GM18907 (cell line): ENCODE measurements at regions not wholly inside any gene's neighbourhood (a gene's known extent, or its start where the extent isn't known, plus 50 kb on each side); places are given as distances from the start of the nearest gene placed in this dataset.

Source experiments
- ATAC-seq: cut with Tn5 transposase; IDR thresholded peaks from one replicate; pipeline ENCODE4 v1.9.1; 2021; ENCODE audit warnings: mild to moderate bottlenecking, moderate library complexity; ENCODE audit not compliant: unreplicated experiment

DNA sequence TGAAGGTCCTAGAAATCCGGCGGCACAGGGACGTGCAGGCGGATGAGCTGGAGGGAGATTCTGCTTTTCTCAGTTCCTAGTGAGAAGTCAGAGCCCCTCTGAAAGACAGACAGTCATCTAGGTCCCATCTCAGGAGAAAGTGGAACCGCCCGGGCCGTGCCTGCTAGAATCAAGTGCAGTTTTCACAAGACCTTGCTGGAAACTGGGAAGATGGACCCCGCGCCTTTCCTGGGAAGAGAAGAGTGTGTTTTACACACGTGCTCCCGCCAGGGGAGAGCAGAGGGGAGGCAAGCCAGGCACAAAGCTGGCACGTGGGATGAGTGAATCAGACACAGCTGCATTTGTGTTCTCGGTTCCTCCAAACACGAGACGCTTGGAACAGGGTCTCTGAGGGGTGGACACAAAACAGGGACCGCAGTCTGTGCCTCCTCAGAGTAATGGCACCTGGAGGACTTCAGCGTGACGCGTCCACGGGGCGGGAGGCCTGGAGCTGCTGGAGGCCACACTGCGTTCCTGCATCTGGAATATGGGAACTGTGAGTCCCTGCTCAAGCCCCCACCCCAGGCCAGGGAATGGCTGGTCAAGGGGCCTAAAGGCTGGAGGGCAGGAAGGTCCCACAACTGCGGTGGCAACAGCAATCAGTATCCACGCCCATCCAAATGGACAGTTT is 218.3 kb downstream of the BRD1 start:
- no peak for ATAC-seq

DNA sequence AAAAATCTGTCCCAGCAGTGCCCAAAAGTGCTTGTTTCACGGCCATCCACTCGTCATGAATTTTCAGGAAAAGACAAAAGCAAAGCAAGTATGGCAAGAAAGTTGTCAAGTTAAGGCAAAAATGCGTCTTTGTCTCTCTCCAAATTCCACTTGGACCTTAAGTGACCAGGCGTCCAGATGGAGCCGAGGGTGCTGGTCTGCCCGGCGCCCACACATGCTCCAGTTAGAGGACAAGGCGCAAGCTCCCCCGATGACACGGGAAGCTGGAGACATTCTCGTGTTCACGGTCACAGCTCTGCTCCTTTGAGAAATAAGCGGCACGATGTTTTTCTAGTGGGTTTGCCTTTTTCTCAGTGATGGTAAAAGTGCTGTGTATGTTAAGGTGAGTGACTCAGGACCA is 219.0 kb downstream of the BRD1 start:
- no peak for ATAC-seq

DNA sequence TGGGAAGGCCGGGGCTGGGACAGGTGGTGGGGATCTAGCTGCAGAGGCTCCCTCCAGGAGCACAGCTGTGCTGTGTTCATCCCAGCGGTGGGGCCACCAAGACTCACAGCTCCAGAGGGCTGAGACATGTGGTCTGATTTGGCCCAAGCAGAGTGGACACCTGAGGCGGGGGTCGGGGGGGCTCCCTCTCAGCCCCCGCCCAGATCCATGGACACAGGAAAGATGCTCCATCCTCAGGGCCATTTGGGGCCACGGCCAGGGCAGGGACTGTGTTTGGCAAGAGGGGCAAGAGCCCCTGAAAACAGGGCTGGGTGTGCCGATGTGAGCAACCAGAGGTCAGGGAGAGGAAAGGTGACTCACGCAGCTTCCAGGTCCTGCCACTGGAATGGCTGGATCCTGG is 219.4 kb downstream of the BRD1 start:
- no peak for ATAC-seq

DNA sequence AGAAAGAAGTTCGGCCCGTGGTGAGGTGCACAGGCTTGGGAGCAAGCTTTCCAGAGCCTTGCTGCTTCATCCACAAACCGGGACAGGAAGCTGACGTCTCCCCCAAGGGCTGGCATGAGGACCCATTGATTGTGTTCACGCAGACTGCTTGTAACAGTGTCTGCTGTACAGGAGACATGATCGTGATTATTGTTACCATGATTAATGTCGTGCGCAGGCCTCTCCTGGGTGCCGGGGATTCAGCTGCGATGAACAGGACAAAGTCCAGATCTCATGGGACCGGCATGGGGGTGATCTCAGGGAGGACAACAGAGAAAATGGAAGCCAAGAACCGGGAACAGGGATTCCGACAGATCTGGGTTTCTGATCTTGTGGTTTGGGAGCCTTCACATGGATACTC is 219.9 kb downstream of the BRD1 start:
- no peak for ATAC-seq

DNA sequence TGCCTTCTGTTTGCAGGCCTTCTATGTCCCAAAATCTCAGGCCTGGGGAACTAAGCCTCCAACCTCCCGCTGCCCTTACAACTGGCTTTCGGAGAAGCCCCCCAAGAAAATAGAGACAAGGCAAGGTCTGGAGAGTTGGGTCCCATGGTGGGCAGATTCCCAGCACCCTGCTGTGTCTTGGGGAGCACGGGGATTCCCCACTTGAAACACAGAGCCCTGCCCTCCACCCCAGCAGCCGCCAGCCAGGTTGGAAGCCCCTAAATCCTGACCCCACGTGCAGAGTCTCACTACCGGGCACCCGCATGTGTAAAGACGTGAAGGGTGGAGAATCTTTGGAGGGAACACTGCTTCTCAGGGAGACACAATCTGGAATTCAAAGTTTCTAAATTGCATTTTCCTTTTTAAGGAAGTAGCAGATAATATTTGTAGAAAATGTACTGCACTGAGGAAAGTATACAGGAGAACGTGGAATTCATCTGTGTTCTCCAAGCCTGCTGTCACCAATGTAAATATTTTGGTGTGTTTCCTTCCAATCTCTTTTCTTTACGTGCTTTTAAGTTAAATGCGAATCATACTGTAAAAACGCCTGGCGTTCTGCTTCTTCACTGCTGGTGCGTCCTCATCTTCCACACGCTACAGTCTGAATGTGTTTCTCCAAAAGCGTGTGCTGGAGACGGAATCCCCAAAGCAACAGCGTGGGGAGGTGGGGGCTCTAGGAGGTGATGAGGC is 220.9 kb downstream of the BRD1 start:
- no peak for ATAC-seq

DNA sequence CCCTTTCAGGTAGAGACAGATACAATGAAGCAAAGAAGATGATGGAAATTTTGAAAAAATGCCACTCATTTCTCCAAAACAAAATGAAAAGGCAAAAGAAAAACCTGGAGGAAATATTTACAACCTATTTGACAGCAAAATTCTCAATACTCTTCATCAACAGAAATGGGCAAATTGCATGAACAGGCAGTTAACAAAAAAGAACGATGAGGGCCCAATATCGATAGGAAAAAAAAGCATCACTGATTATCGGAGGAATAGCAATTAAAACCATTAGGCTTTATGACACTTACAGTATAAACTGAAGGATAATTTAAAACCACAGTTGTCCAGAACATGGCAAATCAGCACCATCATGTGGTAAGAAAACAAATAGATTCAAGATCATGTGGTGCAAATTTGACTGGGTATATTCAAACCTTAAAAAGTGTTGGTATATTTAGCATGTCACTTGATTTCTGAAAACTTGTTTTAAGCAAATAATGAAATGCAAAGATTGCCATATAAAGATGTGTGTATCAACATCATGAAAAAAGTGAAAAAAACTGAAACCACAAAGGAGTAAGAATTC is 222.9 kb downstream of the BRD1 start:
- ATAC-seq: no peak

DNA sequence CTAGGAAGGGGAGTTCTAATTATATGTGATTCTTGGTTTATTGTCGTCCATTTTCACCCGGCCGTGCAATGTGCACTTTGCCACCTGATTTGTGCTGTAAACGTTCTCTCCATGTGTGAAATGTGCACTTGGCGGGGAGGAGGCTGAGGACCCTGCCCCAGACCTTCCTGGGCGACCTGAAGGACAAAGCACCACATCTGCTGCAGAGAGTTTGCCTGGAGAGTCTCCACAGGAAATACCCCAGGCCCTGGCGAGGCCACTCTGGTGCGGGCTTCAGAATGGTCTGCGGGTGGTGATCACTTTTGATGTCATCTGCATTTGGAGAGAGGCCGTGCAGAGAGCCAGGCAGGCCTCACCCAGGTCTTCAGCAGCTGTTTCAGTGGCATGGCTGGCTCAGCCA is 224.7 kb downstream of the BRD1 start:
- no peak for ATAC-seq

DNA sequence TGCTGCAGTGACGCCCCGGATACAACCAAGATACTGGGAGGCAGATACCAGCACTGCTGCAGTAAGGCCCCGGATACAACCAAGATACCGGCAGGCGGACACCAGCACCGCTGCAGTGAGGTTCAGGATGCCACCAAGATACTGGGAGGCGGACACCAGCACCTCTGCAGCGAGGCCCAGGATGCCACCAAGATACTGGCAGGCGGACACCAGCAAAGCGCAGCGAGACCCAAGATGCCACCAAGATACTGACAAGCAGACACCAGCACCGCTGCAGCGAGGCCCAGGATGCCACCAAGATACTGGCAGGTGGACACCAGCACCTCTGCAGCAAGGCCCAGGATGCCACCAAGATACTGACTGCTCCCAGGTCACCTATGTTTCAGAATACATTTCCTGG is 225.2 kb downstream of the BRD1 start:
- no peak for ATAC-seq

DNA sequence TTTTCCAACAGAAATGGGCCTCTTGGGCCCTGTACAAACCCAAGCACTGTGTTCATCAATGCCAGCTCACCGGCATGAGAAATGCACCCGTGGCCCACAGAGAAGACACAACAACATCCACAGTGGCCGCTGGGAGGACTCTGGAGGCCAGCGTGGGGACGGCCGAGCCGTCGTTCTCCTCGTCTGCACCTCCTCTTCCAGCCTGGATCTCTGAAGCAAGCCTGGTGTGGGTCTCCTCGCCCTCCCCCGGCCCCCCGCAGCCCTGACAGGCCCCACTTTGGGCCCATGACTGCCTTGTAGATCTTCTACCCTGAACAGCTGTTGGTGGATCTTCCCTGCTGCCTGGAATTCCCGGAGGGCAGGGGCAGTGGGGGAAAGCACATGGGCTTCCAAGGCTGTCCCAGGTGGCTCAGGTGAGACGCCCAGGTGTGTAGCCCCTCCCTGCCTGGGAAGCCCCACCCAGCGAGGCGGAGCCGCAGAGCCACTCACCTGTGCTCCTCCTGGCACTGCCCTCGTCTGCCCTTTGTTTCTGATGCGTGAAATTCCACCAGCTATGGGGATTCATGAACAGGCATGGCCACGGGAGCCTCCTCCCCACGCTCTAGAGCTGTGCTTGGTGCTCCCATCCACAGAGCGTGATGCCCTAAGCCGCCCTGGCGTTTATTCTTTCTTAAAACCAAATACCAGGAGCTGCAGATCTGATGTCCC is 225.9 kb downstream of the BRD1 start:
- ATAC-seq: no peak

DNA sequence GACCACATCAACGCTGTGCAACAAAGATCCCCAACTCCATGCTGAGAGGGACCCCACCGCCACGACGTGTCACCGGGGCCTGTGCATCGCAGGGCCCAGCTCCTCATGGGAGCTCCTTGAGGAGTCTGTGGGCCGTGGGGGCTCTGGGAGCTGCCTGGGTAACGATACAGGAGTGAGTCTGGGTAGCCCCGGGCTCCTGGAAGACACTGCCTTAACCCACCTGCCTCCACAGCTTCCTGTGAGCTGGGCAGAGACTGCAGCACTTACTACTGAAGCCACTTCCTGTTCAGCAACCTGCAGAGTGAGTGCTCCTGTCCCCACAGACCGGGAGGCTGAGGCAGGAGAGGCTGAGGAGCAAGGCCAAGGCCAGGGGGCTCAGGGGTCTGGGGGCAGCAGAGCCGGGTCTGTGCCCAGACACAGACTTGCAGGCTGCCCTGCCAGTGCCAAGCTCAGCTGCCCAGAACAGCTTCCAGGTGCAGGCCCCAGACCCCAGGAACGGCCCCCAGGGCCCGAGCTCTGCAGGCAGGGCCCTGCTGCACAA is 226.7 kb downstream of the BRD1 start:
- no peak for ATAC-seq

DNA sequence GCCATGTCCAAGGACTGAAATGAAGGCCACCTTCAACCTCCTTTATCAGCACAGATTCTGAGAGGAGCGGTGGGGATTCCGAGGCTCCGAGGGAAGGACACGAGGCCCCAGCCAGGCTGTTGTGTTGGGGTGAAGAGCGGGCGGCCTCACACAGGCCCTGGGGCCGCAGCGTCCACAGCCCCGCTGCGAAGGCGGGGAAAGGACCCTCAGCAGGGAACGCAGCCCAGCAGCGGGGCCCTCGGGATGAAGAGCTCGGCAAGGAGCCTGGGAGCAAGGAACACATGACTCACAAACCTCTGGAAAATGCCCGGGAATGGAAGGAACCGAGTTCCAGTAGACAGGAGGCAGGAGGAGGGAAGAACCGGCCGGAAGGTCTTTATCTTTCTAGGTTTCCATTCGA is 227.2 kb downstream of the BRD1 start:
- no peak for ATAC-seq

DNA sequence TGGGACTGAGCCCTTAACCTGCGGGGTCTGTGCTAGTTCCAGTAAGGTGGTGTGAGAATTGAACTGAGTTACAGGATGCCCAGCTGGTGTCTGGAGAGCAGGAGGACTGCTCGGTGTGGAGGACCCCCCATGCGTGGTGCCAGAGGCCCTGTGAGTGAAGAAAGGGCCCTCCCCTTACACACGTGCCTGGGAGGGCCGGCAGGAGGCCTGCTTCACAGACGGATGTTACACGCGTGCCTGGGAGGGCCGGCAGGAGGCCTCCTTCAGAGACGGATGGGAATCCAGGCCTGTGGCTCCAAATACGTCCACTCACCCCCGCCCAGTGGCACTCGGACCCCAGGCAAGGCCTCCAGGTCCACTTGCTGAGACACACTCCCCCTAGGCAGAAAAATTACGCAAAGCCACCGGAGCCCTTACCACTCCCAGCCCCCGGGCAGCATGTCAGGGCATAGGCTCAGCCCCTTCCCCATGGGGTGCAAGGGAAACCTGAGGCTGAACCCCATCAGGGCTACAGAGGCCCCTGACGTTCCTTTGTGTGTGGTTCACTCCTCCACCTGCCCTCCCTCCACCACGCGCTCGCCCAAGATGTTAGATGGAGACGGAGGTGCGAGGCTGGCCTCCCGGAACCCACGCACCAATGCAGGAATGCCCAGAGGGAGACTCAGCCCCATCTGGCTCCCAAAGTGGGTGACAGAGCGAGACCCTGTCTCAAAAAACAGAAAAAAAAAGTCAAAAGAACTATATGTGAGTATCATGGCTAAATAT is 227.8 kb downstream of the BRD1 start:
- ATAC-seq: no peak

DNA sequence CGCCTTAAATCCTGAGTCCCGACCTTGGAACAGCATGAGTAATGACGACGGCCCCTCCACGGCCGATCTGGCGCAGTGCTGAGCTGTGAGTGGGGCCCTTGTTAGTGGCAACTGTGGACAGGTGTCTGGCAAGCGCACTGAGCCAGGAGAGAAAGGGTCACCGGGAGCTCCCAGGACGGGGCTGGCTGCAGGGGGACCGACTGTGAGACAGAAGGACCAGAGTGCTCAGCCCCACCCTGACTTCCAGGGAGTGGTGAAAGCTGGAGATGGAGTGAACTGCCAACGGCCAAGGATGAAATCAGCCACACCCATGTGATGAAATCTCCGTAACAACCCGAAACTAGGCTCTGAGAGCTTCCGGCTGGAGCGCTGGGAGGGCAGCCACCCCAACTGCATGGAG is 228.6 kb downstream of the BRD1 start:
- no peak for ATAC-seq

DNA sequence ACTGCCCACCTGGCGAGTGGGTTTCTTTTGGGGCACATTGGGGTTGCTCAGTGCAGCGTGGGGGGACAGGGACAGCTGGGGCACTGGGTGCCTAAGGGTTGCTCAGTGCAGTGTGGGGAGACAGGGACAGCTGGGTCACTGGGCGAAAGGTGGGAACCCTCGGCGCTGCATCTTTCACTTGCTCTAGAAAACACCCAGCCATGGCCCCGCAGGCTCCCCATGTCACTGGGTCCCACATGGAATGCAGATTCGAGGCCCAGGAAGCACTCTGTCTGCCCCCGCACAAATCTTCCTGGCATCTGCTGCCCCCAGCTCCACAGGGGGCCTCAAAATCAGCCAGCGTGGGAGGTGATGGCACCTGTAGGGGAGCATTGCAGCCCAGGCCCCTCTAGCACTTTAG is 229.3 kb downstream of the BRD1 start:
- ATAC-seq: no peak

DNA sequence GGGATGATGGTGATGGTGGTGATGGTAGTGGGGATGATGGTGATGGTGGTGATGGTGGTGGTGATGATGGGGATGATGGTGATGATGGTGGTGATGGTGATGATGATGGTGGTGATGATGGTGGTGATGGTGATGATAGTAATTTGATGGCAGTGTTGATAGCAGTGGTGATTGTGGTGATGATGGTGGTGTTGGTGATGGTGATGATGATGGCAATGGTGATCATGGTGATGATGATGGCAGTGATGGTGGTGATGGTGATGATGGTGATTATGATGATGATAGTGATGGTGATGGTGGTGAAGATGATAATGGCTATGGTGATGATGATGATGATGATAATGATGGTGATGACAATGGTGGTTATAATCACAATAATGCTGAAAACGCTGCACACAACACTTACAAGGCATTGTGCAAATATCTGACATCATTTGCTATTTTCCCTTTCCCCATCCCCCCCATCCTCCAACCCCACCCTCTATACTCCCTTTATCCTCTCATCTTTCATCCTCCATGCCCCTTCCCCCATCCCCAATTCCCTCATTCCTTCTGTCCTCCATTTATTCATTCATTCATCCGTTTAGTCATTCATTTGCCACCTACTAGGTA is 230.1 kb downstream of the BRD1 start:
- ATAC-seq: no peak

DNA sequence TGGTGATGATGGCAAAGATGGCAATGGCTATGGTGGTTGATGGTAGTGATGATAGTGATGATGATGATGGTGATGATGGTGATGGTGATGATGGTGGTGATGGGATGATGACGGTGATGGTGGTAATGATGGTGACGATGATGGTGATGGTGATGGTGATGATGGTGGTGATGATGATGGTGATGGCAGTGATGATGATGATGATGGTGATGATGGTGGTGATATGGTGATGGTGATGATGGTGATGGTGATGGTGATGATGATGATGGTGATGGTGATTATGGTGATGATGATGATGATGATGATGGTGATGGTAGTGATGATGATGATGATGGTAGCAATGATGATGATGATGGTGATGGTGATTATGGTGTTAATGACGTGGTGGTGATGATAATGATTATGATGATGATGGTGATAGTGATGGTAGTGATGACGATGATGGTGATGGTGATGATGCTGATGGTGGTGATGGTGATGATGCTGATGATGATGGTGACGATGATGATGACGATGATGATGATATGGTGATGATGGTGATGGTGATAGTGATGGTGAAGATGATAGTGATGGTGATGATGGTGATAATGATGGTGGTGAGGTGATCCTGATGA is 232.1 kb downstream of the BRD1 start:
- no peak for ATAC-seq

DNA sequence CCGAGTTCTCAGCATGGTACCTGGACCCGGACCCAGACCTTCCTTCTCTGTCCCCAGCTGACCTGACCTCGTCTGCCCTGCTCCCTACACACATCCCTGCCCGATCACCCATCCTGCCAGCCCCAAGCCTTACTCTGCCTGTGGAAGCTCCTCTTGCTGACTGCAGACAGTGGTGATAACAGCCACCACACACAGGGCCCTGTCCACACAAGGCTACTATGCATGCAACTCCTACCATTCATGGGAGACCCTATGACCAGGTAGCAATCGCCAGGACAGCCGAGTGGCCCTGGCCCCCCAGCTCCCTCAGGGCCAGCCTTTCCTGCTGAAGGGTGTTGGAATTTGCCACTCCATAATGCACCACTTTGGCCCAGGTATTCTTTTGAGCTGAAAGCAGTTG is 233.6 kb downstream of the BRD1 start:
- no peak for ATAC-seq

DNA sequence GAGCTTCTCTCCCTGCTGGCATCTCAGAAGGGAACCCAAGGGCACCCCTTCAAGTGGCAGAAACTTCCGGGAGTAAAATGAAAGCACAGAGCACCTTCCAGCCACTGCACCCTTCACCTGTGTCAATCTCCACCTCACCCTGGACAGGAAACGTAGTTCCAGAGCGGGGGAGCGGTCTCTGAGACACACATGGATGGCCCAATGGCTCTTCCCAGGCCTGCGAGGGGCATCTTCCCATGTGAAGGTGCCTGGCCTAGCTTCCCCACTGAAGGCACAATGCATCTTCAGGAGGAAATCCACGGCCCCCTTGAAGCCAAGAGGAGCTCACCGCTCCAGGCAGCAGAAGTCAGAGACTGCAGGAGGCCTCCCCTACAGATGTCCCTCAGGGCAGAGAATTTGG is 234.2 kb downstream of the BRD1 start:
- ATAC-seq: no peak

DNA sequence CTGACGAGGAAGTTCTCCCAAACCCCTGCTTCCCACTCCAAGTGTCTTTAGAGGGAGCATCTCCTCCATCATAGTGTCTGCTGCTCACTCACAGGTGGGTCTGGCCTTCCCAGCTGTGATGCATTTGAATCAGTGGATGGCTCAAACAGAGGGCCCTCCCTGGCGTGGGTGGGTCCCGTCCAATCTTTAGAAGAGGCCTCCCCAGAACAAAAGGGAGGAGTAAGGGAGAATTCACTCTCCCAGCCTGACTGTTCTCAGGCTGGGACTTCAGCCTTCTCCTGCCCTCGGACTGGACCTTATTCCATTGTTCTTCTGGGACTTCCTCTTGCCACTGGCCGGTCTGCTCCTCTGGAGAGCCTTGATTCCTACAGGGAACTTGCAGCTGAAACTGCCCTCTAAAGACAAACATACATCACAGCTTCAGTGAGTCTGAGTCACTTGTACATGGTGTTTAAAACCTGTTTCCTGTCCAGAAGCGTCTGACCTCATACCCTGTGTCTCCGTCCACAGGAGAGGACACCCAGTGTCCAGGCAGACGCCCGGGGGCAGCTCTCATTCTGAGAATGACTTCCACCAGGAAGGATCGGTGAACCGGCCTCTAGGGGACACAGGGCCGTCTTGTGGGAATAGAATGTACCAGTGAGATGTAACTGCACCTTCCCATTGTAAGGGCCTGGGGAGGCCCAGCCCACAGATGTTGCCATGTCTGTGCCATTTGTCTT is 234.7 kb downstream of the BRD1 start:
- no peak for ATAC-seq
